Kidney tubule cell (primary cell): ENCODE measurements at regions not wholly inside any gene's neighbourhood (a gene's known extent, or its start where the extent isn't known, plus 50 kb on each side); places are given as distances from the start of the nearest gene placed in this dataset.
"Not testable (repeated sequence)": the region's sequence is repeated elsewhere in the genome, so short reads cannot be mapped to it uniquely, and the experiment has no call there.

Experiments used
- DNase-seq: peaks from one replicate; pipeline ENCODE4 v3.0.0-alpha.2; 2018; ENCODE audit warnings: low spot score

GRCh38 chrX:140342410-140342809 is 162.5 kb downstream of the SOX3 start:
- DNase-seq, result no peak

GRCh38 chrX:140337263-140337662 is 167.6 kb downstream of the SOX3 start:
- no peak for DNase-seq

GRCh38 chrX:140318296-140318695 is 186.6 kb downstream of the SOX3 start:
- DNase-seq, result peak; percentile 3

GRCh38 chrX:140317462-140317861 is 187.4 kb downstream of the SOX3 start:
- DNase-seq, result no peak

GRCh38 chrX:140298960-140299825 is 205.7 kb downstream of the SOX3 start:
- DNase-seq, result peak; percentile 23

GRCh38 chrX:140297273-140297672 is 207.6 kb downstream of the SOX3 start:
- no peak for DNase-seq

GRCh38 chrX:140292961-140293360 is 211.9 kb downstream of the SOX3 start:
- DNase-seq, result no peak

GRCh38 chrX:140292188-140292587 is 212.7 kb downstream of the SOX3 start:
- no peak for DNase-seq

GRCh38 chrX:140274811-140275525 is 229.9 kb downstream of the SOX3 start:
- peak; percentile 78 for DNase-seq

GRCh38 chrX:140273921-140274320 is 230.9 kb downstream of the SOX3 start:
- DNase-seq, result no peak

- DNase-seq, result no peak
Observed at GRCh38 chrX:140250391-140250790, 254.5 kb downstream of the SOX3 start.

- DNase-seq, result no peak
Observed at GRCh38 chrX:140249088-140249487, 255.8 kb downstream of the SOX3 start.

GRCh38 chrX:140229191-140229590 is 263.9 kb upstream of the CXorf66 start:
- DNase-seq, result no peak

- DNase-seq, result not testable (repeated sequence)
Observed at GRCh38 chrX:140226037-140226436, 260.7 kb upstream of the CXorf66 start.

GRCh38 chrX:140215894-140216293 is 250.6 kb upstream of the CXorf66 start:
- DNase-seq, result not testable (repeated sequence)

- DNase-seq, result not testable (repeated sequence)
Observed at GRCh38 chrX:140214518-140214917, 249.2 kb upstream of the CXorf66 start.

GRCh38 chrX:140206657-140207056 is 241.3 kb upstream of the CXorf66 start:
- no peak for DNase-seq

- DNase-seq, result peak; percentile 26
Observed at GRCh38 chrX:140190441-140191108, 225.3 kb upstream of the CXorf66 start.

- peak; percentile 79 for DNase-seq
Observed at GRCh38 chrX:140180585-140180984, 215.3 kb upstream of the CXorf66 start.

GRCh38 chrX:140177821-140178220 is 212.5 kb upstream of the CXorf66 start:
- DNase-seq, result no peak

- DNase-seq, result no peak
Observed at GRCh38 chrX:140172401-140172800, 207.1 kb upstream of the CXorf66 start.

GRCh38 chrX:140167551-140167950 is 202.2 kb upstream of the CXorf66 start:
- DNase-seq, result no peak

GRCh38 chrX:140165849-140166248 is 200.5 kb upstream of the CXorf66 start:
- no peak for DNase-seq
